Activated naive CD4-positive, alpha-beta T cell (primary cell): ENCODE measurements at regions not wholly inside any gene's neighbourhood (a gene's known extent, or its start where the extent isn't known, plus 50 kb on each side); places are given as distances from the start of the nearest gene placed in this dataset.
"Not testable (repeated sequence)": the region's sequence is repeated elsewhere in the genome, so short reads cannot be mapped to it uniquely, and the experiment has no call there.

Source experiments
- DNase-seq, 4 experiments: peaks; one replicate each; lab custom pipeline; 2025; lab: John Stamatoyannopoulos, UW

GRCh38 chr7:6939126-6939525, 113.1 kb upstream of the CCZ1B start:
- not testable (repeated sequence) for DNase-seq

- not testable (repeated sequence) for DNase-seq
Measured at GRCh38 chr7:6939896-6940295, 113.8 kb upstream of the CCZ1B start.

GRCh38 chr7:6946873-6947272, 120.8 kb upstream of the CCZ1B start:
- DNase-seq: not testable (repeated sequence)

- DNase-seq: not testable (repeated sequence)
Measured at GRCh38 chr7:6950231-6950630, 124.2 kb upstream of the CCZ1B start.

- DNase-seq: not testable (repeated sequence)
Measured at GRCh38 chr7:6951553-6951952, 125.5 kb upstream of the CCZ1B start.

- not testable (repeated sequence) for DNase-seq
Measured at GRCh38 chr7:6953138-6953797, 127.2 kb upstream of the CCZ1B start.

- DNase-seq: not testable (repeated sequence)
Measured at GRCh38 chr7:6953798-6954181, 127.7 kb upstream of the CCZ1B start.

- not testable (repeated sequence) for DNase-seq
Measured at GRCh38 chr7:6955385-6955784, 129.3 kb upstream of the CCZ1B start.

GRCh38 chr7:6955990-6956566, 130.0 kb upstream of the CCZ1B start:
- not testable (repeated sequence) for DNase-seq

GRCh38 chr7:6958371-6958770, 132.3 kb upstream of the CCZ1B start:
- DNase-seq: not testable (repeated sequence)

GRCh38 chr7:6959942-6960341, 133.9 kb upstream of the CCZ1B start:
- not testable (repeated sequence) for DNase-seq

GRCh38 chr7:6962871-6963270, 136.8 kb upstream of the CCZ1B start:
- not testable (repeated sequence) for DNase-seq

GRCh38 chr7:6965051-6965450, 139.0 kb upstream of the CCZ1B start:
- DNase-seq: peak in 3 of 4 experiments; percentile 6 to 54 (median 37)

- not testable (repeated sequence) for DNase-seq
Measured at GRCh38 chr7:6970180-6970579, 144.1 kb upstream of the CCZ1B start.

- not testable (repeated sequence) for DNase-seq
Measured at GRCh38 chr7:6974876-6975275, 148.8 kb upstream of the CCZ1B start.

- not testable (repeated sequence) for DNase-seq
Measured at GRCh38 chr7:6975346-6975745, 149.3 kb upstream of the CCZ1B start.

GRCh38 chr7:6977368-6977767, 151.3 kb upstream of the CCZ1B start:
- not testable (repeated sequence) for DNase-seq

- DNase-seq: not testable (repeated sequence)
Measured at GRCh38 chr7:6978326-6978725, 152.3 kb upstream of the CCZ1B start.

GRCh38 chr7:6979456-6979855, 153.4 kb upstream of the CCZ1B start:
- DNase-seq: not testable (repeated sequence)

GRCh38 chr7:6982375-6982774, 156.3 kb upstream of the CCZ1B start:
- DNase-seq: not testable (repeated sequence)

GRCh38 chr7:6986892-6987291, 160.8 kb upstream of the CCZ1B start:
- DNase-seq: not testable (repeated sequence)

- not testable (repeated sequence) for DNase-seq
Measured at GRCh38 chr7:6988608-6989007, 162.5 kb upstream of the CCZ1B start.

GRCh38 chr7:6989968-6990367, 163.9 kb upstream of the CCZ1B start:
- DNase-seq: not testable (repeated sequence)
